Aorta (tissue), 5 donors: ENCODE measurements at regions not wholly inside any gene's neighbourhood (a gene's known extent, or its start where the extent isn't known, plus 50 kb on each side); places are given as distances from the start of the nearest gene placed in this dataset.

ENCODE experiments used
- ATAC-seq: fragments of 200-7000 bp; cut with Tn5 transposase; one replicate; pipeline ENCODE4 v1.9.1; 2022; ENCODE audit warnings: moderate library complexity; ENCODE audit not compliant: low FRiP score
- DNase-seq, 2 donors: peaks; one replicate each; pipeline ENCODE4 v3.0.0-alpha.2; 2020
- H3K27ac ChIP-seq, 2 donors: one replicate each; pipeline ENCODE4 v1.5.1; 2013; ENCODE audit warnings: low read length in 2 of 2, mild to moderate bottlenecking in 2 of 2, moderate library complexity in 2 of 2, control low read depth in 1 of 2, inconsistent platforms in 1 of 2, low read depth in 1 of 2
- H3K27me3 ChIP-seq, 2 donors: one replicate each; pipeline ENCODE4 v1.6.1; 2013; ENCODE audit warnings: control low read depth in 1 of 2, low read length in 1 of 2, mild to moderate bottlenecking in 1 of 2, moderate library complexity in 1 of 2; ENCODE audit not compliant: insufficient read depth in 2 of 2, control insufficient read depth in 1 of 2
- H3K36me3 ChIP-seq, 2 donors: one replicate each; pipeline ENCODE4 v1.6.1; 2013; ENCODE audit warnings: control low read depth in 1 of 2, low read length in 1 of 2, mild to moderate bottlenecking in 1 of 2; ENCODE audit not compliant: insufficient read depth in 2 of 2, control insufficient read depth in 1 of 2
- H3K4me1 ChIP-seq, 2 donors: one replicate each; pipeline ENCODE4 v1.6.1; 2013; ENCODE audit warnings: low read length in 2 of 2, control low read depth in 1 of 2, mild to moderate bottlenecking in 1 of 2, moderate library complexity in 1 of 2; ENCODE audit not compliant: insufficient read depth in 2 of 2, control insufficient read depth in 1 of 2
- H3K4me3 ChIP-seq, 2 donors: one replicate each; pipeline ENCODE4 v1.5.1; 2013; ENCODE audit warnings: low read length in 2 of 2, control low read depth in 1 of 2, mild to moderate bottlenecking in 1 of 2
- H3K9me3 ChIP-seq: one replicate; pipeline ENCODE4 v1.6.1; 2013; ENCODE audit warnings: mild to moderate bottlenecking, low read length; ENCODE audit not compliant: control insufficient read depth
- whole genome bisulfite sequencing, 2 donors: extraction: QIAGEN DNeasy Blood & Tissue Kit; methylation state at CpG; one replicate each; pipeline ENCODE4 v1.1.7; 2013; 5-methylcytosine and 5-hydroxymethylcytosine counted together
- intact Hi-C, 2 donors: fragments of 100-400 bp; cut with DNase I; formaldehyde crosslinking; loops; one replicate each; pipeline versions ENCODE4 v1.14.2 to v1.15.0; 2022
- donor health status: healthy with polysubstance abuse.
- donor health status: Bipolar disorder and iron deficiency.
- donor health status: DM: no; HTN: no; CAD: no.
- donor health status: DM: no; HTN: no; CAD: no.
- donor health status: DM: yes; HTN: yes; CAD: no.

- DNase-seq, result no peak
- Histone ChIP-seq H3K36me3 (no peaks in the 10 kb centered on the region), H3K4me1 (no peaks in the 10 kb centered on the region), H3K9me3 (no peaks in the 10 kb centered on the region), H3K4me3 (no peak overlapping the region), H3K27ac (no peak overlapping the region), H3K27me3 (no peaks in the 10 kb centered on the region)
- 84 to 85% methylated on average over 5 of the region's 5 CpGs for WGBS, 2 donors
- ATAC-seq, result no peak
- intact Hi-C loops, result no loop called here
Measured at GRCh38 chr5:27995867-27996266, 957.5 kb upstream of the CDH9 start.

- no peaks in the 10 kb centered on the region for H3K27me3 ChIP-seq
- DNase-seq (no peak), ATAC-seq (no peak)
- H3K9me3 ChIP-seq, result no peaks in the 10 kb centered on the region
- H3K27ac ChIP-seq, result no peak overlapping the region
- no peak overlapping the region for H3K4me3 ChIP-seq
- no peaks in the 10 kb centered on the region for H3K36me3 ChIP-seq
- intact Hi-C loops, result no loop called here
- no peaks in the 10 kb centered on the region for H3K4me1 ChIP-seq
Measured at GRCh38 chr5:27978322-27978721, 939.9 kb upstream of the CDH9 start.

GRCh38 chr5:27969157-27969556 is 930.8 kb upstream of the CDH9 start:
- ATAC-seq, result no peak
- no peaks in the 10 kb centered on the region for H3K4me1 ChIP-seq

DNA sequence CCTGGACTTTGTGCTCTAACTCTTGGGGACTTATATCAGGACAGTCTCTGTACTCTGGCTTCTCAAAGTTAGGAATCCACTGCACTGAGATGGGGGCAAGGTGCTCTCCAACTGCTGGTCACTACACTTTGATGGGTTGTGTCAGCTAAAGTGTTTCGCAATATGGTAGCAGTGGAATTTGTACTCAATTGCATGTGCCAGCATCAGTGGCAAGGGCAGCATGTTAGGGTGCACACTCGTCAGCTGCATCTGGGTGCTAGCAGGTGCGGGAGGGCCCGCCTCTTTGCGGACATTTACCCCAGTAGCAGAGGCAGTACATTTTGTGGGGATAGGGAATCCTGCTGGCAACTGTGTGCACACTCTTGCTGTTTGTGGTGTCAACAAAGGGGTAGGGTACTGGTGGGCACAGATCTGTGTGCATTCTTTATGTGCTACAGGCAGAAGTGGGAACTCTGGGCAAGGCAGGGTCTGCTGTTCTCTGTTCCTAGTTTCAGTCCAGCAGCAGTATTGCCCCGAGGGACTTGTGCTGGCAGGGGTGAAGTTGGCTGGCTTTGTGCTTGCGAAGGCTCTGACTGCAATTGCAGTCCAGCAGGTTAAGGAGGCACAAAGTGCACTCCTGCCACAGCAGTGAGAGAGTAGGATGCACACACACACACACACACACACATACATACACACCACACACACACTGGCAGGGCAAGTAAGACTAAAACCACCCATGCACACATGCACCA is 924.8 kb upstream of the CDH9 start:
- Histone ChIP-seq H3K9me3 (peaks cover 1% of the 10 kb centered on the region), H3K27ac (no peak overlapping the region), H3K36me3 (no peaks in the 10 kb centered on the region), H3K4me1 (no peaks in the 10 kb centered on the region), H3K4me3 (no peak overlapping the region), H3K27me3 (no peaks in the 10 kb centered on the region)
- 67 to 72% methylated on average over 7 of the region's 7 CpGs for WGBS, 2 donors
- intact Hi-C loops, result no loop called here
- DNase-seq (no peak), ATAC-seq (no peak)

More at GRCh38 chr5:27969157-27969556, 930.8 kb upstream of the CDH9 start:
- Histone ChIP-seq H3K4me3 (no peak overlapping the region), H3K9me3 (no peaks in the 10 kb centered on the region), H3K36me3 (no peaks in the 10 kb centered on the region), H3K27ac (no peak overlapping the region), H3K27me3 (no peaks in the 10 kb centered on the region)
- DNase-seq, result no peak
- intact Hi-C loops, result no loop called here

GRCh38 chr5:27962198-27962597 is 923.8 kb upstream of the CDH9 start:
- ATAC-seq (no peak), DNase-seq (no peak)
- Histone ChIP-seq H3K9me3 (peaks cover 1% of the 10 kb centered on the region), H3K36me3 (no peaks in the 10 kb centered on the region), H3K27me3 (no peaks in the 10 kb centered on the region), H3K4me3 (no peak overlapping the region), H3K4me1 (no peaks in the 10 kb centered on the region), H3K27ac (no peak overlapping the region)
- 51 to 54% methylated on average over 2 of the region's 2 CpGs for WGBS, 2 donors
- intact Hi-C loops, result no loop called here

DNA sequence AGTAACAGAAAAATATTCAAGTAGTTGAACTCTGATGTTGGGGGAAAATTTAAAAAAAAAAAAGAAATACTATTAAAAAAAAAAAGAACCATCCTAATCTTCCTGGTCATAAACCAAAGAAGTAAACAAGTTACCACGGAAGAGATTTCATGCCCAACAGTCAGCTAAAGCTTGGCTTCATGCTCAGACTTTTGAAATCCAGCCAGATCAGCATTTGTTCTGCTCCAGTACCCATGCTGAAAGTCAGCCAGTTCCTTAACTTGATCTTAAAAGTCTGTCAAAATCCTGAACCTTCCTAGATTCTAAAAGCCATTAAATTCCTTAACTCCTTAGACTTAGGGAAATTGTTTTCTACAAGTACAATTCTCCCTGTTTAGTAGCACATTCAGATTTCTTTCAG is 908.7 kb upstream of the CDH9 start:
- Histone ChIP-seq H3K27me3 (no peaks in the 10 kb centered on the region), H3K4me1 (no peaks in the 10 kb centered on the region), H3K36me3 (no peaks in the 10 kb centered on the region), H3K9me3 (no peaks in the 10 kb centered on the region), H3K4me3 (no peak overlapping the region), H3K27ac (no peak overlapping the region)
- ATAC-seq (no peak), DNase-seq (no peak)
- 1 to 3% methylated on average over 1 of the region's 1 CpG for WGBS, 2 donors
- intact Hi-C loops, result no loop called here

DNA sequence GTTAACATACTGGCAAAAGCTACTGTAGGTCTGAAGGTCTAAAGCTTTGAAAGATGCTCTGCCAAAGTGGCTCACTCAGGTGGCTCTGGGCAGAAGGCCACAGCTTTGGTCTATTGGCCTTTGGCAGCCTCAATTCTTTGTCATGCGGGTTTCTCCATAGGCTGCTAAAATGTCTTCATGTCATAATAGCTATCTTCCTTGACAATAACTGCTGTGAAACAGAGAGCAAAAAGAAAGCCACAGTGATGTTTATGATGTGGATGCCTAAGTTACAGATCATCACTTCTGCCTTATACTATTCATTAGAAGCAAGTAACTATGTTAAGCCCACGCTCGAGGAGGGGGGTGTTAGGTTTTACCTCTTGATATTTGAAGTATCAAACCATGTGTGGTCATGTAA is 906.1 kb upstream of the CDH9 start:
- intact Hi-C loops, result no loop called here
- no peak for DNase-seq
- no peak overlapping the region for H3K4me3 ChIP-seq
- no peaks in the 10 kb centered on the region for H3K9me3 ChIP-seq
- H3K27me3 ChIP-seq, result no peaks in the 10 kb centered on the region
- H3K27ac ChIP-seq, result no peak overlapping the region
- H3K4me1 ChIP-seq, result no peaks in the 10 kb centered on the region
- WGBS, 2 donors, result 81 to 84% methylated on average over 3 of the region's 3 CpGs
- H3K36me3 ChIP-seq, result no peaks in the 10 kb centered on the region
- ATAC-seq, result no peak

DNA sequence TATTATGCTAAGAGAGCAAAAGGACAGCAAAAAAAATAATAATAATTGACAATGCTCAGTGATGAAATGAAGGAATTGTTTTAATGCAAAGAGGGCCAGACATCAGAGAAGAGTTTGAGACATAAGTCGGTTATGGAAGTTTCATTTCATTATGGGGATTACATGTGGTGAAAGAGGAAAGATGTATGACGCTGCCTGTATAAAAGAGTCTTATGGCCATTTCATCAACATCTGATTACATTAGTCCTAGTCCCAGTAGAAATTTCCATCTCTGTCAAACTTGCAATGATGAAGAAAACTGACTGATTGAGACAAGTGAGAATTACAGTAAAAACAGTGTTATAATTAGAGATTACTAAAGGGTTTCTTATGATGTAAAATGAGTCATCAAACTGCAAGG is 900.6 kb upstream of the CDH9 start:
- 84 to 87% methylated on average over 2 of the region's 2 CpGs for WGBS, 2 donors

DNA sequence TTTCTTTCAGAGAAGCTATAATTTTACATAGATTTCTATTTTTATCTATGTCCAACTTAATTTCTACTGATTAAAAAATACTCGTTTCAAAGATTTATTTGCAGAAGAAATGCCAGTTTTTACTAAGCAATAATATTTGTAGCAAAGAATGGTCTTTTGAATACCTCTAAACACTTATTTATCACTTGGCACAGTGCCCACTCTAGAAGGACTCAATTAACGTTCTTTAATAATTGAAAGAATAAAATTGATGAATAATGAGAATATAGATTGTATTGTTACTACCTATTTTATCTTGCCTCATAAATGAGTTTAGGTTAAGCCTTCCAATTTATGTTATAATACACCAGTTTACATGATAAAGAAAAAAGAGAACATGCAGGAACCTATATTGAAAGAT is 889.7 kb upstream of the CDH9 start:
- H3K9me3 ChIP-seq, result no peaks in the 10 kb centered on the region
- no peak overlapping the region for H3K27ac ChIP-seq
- no peak overlapping the region for H3K4me3 ChIP-seq
- H3K4me1 ChIP-seq, result no peaks in the 10 kb centered on the region
- no peak for DNase-seq
- 61 to 69% methylated on average over 2 of the region's 2 CpGs for WGBS, 2 donors
- ATAC-seq, result no peak
- H3K36me3 ChIP-seq, result no peaks in the 10 kb centered on the region
- intact Hi-C loops, result no loop called here
- H3K27me3 ChIP-seq, result no peaks in the 10 kb centered on the region

More for the DNA sequence above, 900.6 kb upstream of the CDH9 start:
- no peaks in the 10 kb centered on the region for H3K4me1 ChIP-seq
- H3K4me3 ChIP-seq, result no peak overlapping the region
- ATAC-seq (no peak), DNase-seq (no peak)
- intact Hi-C loops, result no loop called here
- H3K27ac ChIP-seq, result no peak overlapping the region
- H3K36me3 ChIP-seq, result no peaks in the 10 kb centered on the region
- no peaks in the 10 kb centered on the region for H3K9me3 ChIP-seq
- no peaks in the 10 kb centered on the region for H3K27me3 ChIP-seq
